ENCODE measurements at regions not wholly inside any gene's neighbourhood (a gene's known extent, or its start where the extent isn't known, plus 50 kb on each side); places are given as distances from the start of the nearest gene placed in this dataset.
A peak's percentile ranks its signal among the peaks of the same experiment; 100 is the strongest.

DNA sequence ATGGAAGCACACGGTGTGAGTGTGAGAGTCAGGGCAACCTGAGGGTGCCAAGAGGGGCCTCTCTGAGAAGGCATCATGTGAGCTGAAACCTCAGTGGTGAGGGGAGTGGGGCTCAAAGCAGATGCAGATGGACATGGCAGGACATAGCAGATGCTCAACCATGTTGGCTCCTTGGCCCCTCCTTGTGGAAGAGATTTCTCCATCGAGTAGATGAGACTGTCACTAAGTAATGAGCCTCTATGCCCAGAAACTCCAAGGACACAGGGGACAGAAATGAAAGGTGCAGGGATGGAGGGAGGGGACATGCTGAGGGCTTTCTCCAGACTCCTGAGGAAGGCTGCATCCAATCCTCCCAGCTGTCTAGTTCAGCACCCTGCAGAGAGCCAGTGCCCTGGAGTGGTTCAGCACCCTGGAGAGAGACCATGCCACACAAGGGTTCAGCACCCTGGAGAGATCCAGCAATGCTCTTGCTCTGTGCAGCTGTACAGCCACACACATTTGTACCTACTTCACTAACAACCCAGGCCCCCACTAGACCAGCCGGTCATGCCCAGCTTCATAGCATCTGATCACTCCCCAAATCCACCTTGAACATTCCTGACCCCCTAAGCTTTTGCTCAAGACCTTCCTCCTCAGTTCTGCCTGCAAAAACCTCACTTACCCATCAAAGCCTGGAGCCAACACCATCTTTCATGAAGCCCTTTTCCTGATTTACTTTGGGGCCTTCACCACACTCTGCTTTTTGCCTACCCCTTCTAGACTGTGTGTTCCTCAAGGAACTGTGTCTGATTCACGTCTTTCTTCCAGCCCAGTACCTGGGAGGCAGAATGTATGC, 252.0 kb downstream of the CTTN start:
- Histone ChIP-seq H3K27me3 (ENCODE audit: control insufficient read depth in 2 of 2, insufficient read depth in 2 of 2, low read length in 2 of 2) (peaks cover 0 to 11% of the 10 kb centered on the region in 2 experiments; a peak in 2 of 5 replicates), H4K20me1 (replicated peaks; ENCODE audit: control insufficient read depth, insufficient read depth, low read length) (peaks cover 4% of the 10 kb centered on the region; the same call in 1 of the 2 replicates), H3K4me1 (replicated peaks in 1 of 2; ENCODE audit: control insufficient read depth in 2 of 2, insufficient read depth in 2 of 2, low read length in 2 of 2) (no peaks in the 10 kb centered on the region), H3K36me3 (ENCODE audit: control insufficient read depth, insufficient read depth, low read length) (no peaks in the 10 kb centered on the region), H3K9me1 (ENCODE audit: control insufficient read depth, insufficient read depth, low read length) (no peaks in the 10 kb centered on the region), H3K79me2 (ENCODE audit: control insufficient read depth, insufficient read depth, low read length) (no peaks in the 10 kb centered on the region), H3K4me2 (ENCODE audit: insufficient read depth, low read length) (no peak overlapping the region), H3K4me3 (no peak overlapping the region), H3K27ac (ENCODE audit: extremely low read depth, low read depth, low read length) (no peak overlapping the region), H2AFZ (ENCODE audit: low read depth, low read length) (no peak overlapping the region), H3K9me3 (replicated peaks; ENCODE audit: control insufficient read depth, insufficient read depth, low read depth, low read length) (no peaks in the 10 kb centered on the region), H3K9ac (ENCODE audit: insufficient read depth in 1 of 2, low read depth in 2 of 2, low read length in 2 of 2) (no peak overlapping the region)
- POLR2A ChIA-PET, result no interaction called here
- CTCF ChIA-PET (ENCODE audit: low intra/inter-chr PET ratio), result no interaction called here
- DNase-seq (ENCODE audit: extremely low read depth in 1 of 4, low spot score in 3 of 4) (peak; percentile 66 to 72 (median 70)), FAIRE-seq (peak; percentile 61), ATAC-seq (peak; percentile 93)
- intact Hi-C loops (cut with micrococcal nuclease) (no loop called here), in situ Hi-C loops (cut with MboI) (no loop called here)
- WGBS (ENCODE audit: insufficient coverage, low coverage, missing lambda C conversion rate), result 0% methylated on average over 4 of the region's 4 CpGs
- no TSS peak for BruUV-seq (replicated peaks)
- peak; percentile 61 for TF ChIP-seq VEZF1 (CRISPR knock-in tag; IDR thresholded peaks at IDR 0.05)
- TF ChIP-seq PHB2 (IDR thresholded peaks at IDR 0.05; ENCODE audit: low read depth), result no peak
- TF ChIP-seq E4F1 (CRISPR knock-in tag; IDR thresholded peaks at IDR 0.05; ENCODE audit: borderline replicate concordance), result no peak
- TF ChIP-seq ILK (tag; IDR thresholded peaks at IDR 0.05; ENCODE audit: borderline replicate concordance, low read depth), result no peak
- no peak for TF ChIP-seq PCBP2 (IDR thresholded peaks at IDR 0.05; ENCODE audit: low read depth, low read length, poor library complexity, severe bottlenecking)
- no peak for TF ChIP-seq MTF1 (CRISPR knock-in tag; IDR thresholded peaks at IDR 0.05; ENCODE audit: borderline replicate concordance)
- no peak for TF ChIP-seq POLR3G (IDR thresholded peaks at IDR 0.05; ENCODE audit: extremely low read depth, insufficient read length, insufficient replicate concordance)
- TF ChIP-seq POLR2H (tag; IDR thresholded peaks at IDR 0.05; ENCODE audit: low read depth), result no peak
- TF ChIP-seq, protein P1, sequence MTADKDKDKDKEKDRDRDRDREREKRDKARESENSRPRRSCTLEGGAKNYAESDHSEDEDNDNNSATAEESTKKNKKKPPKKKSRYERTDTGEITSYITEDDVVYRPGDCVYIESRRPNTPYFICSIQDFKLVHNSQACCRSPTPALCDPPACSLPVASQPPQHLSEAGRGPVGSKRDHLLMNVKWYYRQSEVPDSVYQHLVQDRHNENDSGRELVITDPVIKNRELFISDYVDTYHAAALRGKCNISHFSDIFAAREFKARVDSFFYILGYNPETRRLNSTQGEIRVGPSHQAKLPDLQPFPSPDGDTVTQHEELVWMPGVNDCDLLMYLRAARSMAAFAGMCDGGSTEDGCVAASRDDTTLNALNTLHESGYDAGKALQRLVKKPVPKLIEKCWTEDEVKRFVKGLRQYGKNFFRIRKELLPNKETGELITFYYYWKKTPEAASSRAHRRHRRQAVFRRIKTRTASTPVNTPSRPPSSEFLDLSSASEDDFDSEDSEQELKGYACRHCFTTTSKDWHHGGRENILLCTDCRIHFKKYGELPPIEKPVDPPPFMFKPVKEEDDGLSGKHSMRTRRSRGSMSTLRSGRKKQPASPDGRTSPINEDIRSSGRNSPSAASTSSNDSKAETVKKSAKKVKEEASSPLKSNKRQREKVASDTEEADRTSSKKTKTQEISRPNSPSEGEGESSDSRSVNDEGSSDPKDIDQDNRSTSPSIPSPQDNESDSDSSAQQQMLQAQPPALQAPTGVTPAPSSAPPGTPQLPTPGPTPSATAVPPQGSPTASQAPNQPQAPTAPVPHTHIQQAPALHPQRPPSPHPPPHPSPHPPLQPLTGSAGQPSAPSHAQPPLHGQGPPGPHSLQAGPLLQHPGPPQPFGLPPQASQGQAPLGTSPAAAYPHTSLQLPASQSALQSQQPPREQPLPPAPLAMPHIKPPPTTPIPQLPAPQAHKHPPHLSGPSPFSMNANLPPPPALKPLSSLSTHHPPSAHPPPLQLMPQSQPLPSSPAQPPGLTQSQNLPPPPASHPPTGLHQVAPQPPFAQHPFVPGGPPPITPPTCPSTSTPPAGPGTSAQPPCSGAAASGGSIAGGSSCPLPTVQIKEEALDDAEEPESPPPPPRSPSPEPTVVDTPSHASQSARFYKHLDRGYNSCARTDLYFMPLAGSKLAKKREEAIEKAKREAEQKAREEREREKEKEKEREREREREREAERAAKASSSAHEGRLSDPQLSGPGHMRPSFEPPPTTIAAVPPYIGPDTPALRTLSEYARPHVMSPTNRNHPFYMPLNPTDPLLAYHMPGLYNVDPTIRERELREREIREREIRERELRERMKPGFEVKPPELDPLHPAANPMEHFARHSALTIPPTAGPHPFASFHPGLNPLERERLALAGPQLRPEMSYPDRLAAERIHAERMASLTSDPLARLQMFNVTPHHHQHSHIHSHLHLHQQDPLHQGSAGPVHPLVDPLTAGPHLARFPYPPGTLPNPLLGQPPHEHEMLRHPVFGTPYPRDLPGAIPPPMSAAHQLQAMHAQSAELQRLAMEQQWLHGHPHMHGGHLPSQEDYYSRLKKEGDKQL (CRISPR knock-in tag; IDR thresholded peaks at IDR 0.05; ENCODE audit: borderline replicate concordance), result peak; percentile 94; the same call in 1 of the 2 replicates
- no peak for TF ChIP-seq HLTF (IDR thresholded peaks at IDR 0.05)
- no peak for TF ChIP-seq BHLHE40 (IDR thresholded peaks at IDR 0.05; ENCODE audit: low read length)
- TF ChIP-seq U2AF2 (optimal IDR thresholded peaks at IDR 0.05; ENCODE audit: low read depth, low read length), result no peak

Data from K562 (cell line).